HepG2 (cell line): ENCODE measurements at regions not wholly inside any gene's neighbourhood (a gene's known extent, or its start where the extent isn't known, plus 50 kb on each side); places are given as distances from the start of the nearest gene placed in this dataset.

Experiments
- ATAC-seq: fragments of 200-7000 bp; cut with Tn5 transposase; 3 replicates; pipeline ENCODE4 v1.9.1; 2020; ENCODE audit warnings: mild to moderate bottlenecking, moderate library complexity
- BruUV-seq: library from RNA; stranded (reverse); fragments of 400-500 nt; replicated peaks from 2 replicates; lab custom pipeline; 2021; lab: Mats Ljungman, UMichigan
- CTCF ChIA-PET: fragments of 300-600 bp; formaldehyde crosslinking; extraction: SDS; loops from one replicate; lab custom pipeline; 2021; ENCODE audit warnings: low total read pairs, inconsistent platforms, low intra/inter-chr PET ratio; lab: Yijun Ruan, JAX
- POLR2A ChIA-PET: fragments of 350-600 bp; sonication (Branson Sonifier 250); formaldehyde crosslinking; loops from one replicate; lab custom pipeline; 2020; ENCODE audit warnings: antibody characterized with exemption, inconsistent platforms; lab: Yijun Ruan, JAX
- DNase-seq: peaks from one replicate; pipeline ENCODE4 v3.0.0-alpha.2; 2015; ENCODE audit warnings: low spot score
- FAIRE-seq: peaks from 3 replicates; lab custom pipeline; 2011; peaks lifted over from hg19 to GRCh38; lab: Jason Lieb, UNC
- H2AFZ ChIP-seq: one replicate; pipeline ENCODE4 v1.6.1; 2011; ENCODE audit warnings: low read length, inconsistent platforms
- H3K27ac ChIP-seq: fragments of 300-600 bp; 3 replicates; pipeline ENCODE4 v1.8.0; 2011; ENCODE audit warnings: mixed run types, mild to moderate bottlenecking, mixed read lengths, low read length, inconsistent platforms; ENCODE audit not compliant: insufficient read depth; ENCODE audit errors: extremely low read length
- H3K27me3 ChIP-seq, 2 experiments: fragments of 200-600 bp in 1 of 2; 2 replicates in 1 of 2; 3 replicates in 1 of 2; pipeline versions ENCODE4 v1.6.0 to v1.8.0; 2011; ENCODE audit warnings: low read length in 2 of 2, mild to moderate bottlenecking in 2 of 2, moderate library complexity in 2 of 2, inconsistent platforms in 1 of 2; ENCODE audit not compliant: insufficient read depth in 2 of 2, control insufficient read depth in 1 of 2
- H3K36me3 ChIP-seq, 2 experiments: fragments of 200-600 bp in 1 of 2; replicated peaks in 1 of 2; 2 replicates in 1 of 2; 3 replicates in 1 of 2; pipeline versions ENCODE4 v1.5.1 to v1.8.0; 2011; ENCODE audit warnings: low read length in 2 of 2, inconsistent platforms in 1 of 2; ENCODE audit not compliant: insufficient read depth in 2 of 2, control insufficient read depth in 1 of 2
- H3K4me1 ChIP-seq: 2 replicates; pipeline ENCODE4 v1.5.1; 2012; ENCODE audit warnings: low read length, inconsistent platforms; ENCODE audit not compliant: insufficient read depth
- H3K4me2 ChIP-seq: 2 replicates; pipeline ENCODE4 v1.6.0; 2011; ENCODE audit warnings: low read depth, low read length, inconsistent platforms
- H3K4me3 ChIP-seq, 3 experiments: fragments of 200-600 bp in 1 of 3; sonication (generic), shearing (Covaris generic) in 1 of 3; replicated peaks in 1 of 3; 2 replicates each; pipeline ENCODE4 v1.5.1; 2011 to 2016; ENCODE audit warnings: low read length in 3 of 3, inconsistent platforms in 2 of 3, low read depth in 2 of 3, mild to moderate bottlenecking in 2 of 3, control low read depth in 1 of 3, mixed read lengths in 1 of 3; ENCODE audit not compliant: insufficient read depth in 1 of 3
- H3K79me2 ChIP-seq: one replicate; pipeline ENCODE4 v1.6.1; 2011; ENCODE audit warnings: low read length, inconsistent platforms; ENCODE audit not compliant: insufficient read depth
- H3K9ac ChIP-seq: 2 replicates; pipeline ENCODE4 v1.6.0; 2011; ENCODE audit warnings: mild to moderate bottlenecking, low read depth, low read length, inconsistent platforms; ENCODE audit not compliant: insufficient read depth
- H3K9me3 ChIP-seq: 2 replicates; pipeline ENCODE4 v1.5.1; 2012; ENCODE audit warnings: mild to moderate bottlenecking, low read length
- H4K20me1 ChIP-seq: 2 replicates; pipeline ENCODE4 v1.6.0; 2011; ENCODE audit warnings: inconsistent platforms, mild to moderate bottlenecking, low read length, moderate library complexity; ENCODE audit not compliant: insufficient read depth
- AGO1 ChIP-seq: fragments of 200-400 bp; formaldehyde crosslinking; IDR thresholded peaks from 2 replicates; pipeline ENCODE4 v1.6.1; 2017; ENCODE audit warnings: mild to moderate bottlenecking, low read depth, low read length, moderate library complexity; ENCODE audit not compliant: poor library complexity, severe bottlenecking
- CC2D1A ChIP-seq: sonication (generic); formaldehyde crosslinking; IDR thresholded peaks from 2 replicates; pipeline ENCODE4 v1.8.1; 2023; ENCODE audit warnings: mild to moderate bottlenecking, missing genetic modification reagents
- CHD2 ChIP-seq: IDR thresholded peaks from 2 replicates; pipeline ENCODE4 v1.6.1; 2011; ENCODE audit warnings: low read depth, low read length, improper control_type of control experiment
- FOXC1 ChIP-seq: sonication (generic); formaldehyde crosslinking; IDR thresholded peaks from 2 replicates; pipeline ENCODE4 v1.8.0; 2022; ENCODE audit warnings: mild to moderate bottlenecking, missing genetic modification reagents, borderline replicate concordance
- FOXP1 ChIP-seq, 2 experiments: fragments of 450-650 bp in 1 of 2; IDR thresholded peaks; 2 replicates each; pipeline ENCODE4 v1.6.1; 2017 to 2018; ENCODE audit warnings: antibody characterized with exemption in 1 of 2
- FOXP4 ChIP-seq: sonication (generic); formaldehyde crosslinking; IDR thresholded peaks from 2 replicates; pipeline ENCODE4 v1.4.0; 2020; ENCODE audit warnings: missing genetic modification reagents
- GATAD2A ChIP-seq: IDR thresholded peaks from 2 replicates; pipeline ENCODE4 v1.6.1; 2016
- ISL2 ChIP-seq: sonication (generic); formaldehyde crosslinking; IDR thresholded peaks from 2 replicates; pipeline ENCODE4 v1.5.0; 2020; ENCODE audit warnings: missing genetic modification reagents
- MIER3 ChIP-seq: IDR thresholded peaks from 2 replicates; pipeline ENCODE4 v1.6.1; 2016; ENCODE audit warnings: missing compliant biosample characterization, borderline replicate concordance
- PRDM15 ChIP-seq: sonication (generic); formaldehyde crosslinking; IDR thresholded peaks from 2 replicates; pipeline ENCODE4 v1.4.0; 2020; ENCODE audit warnings: missing genetic modification reagents
- PRPF4 ChIP-seq: fragments of 200-400 bp; formaldehyde crosslinking; IDR thresholded peaks from 2 replicates; pipeline ENCODE4 v1.6.1; 2016; ENCODE audit warnings: low read length, low read depth; ENCODE audit not compliant: poor library complexity, severe bottlenecking
- RARA ChIP-seq: IDR thresholded peaks from 2 replicates; pipeline ENCODE4 v1.6.1; 2016; ENCODE audit warnings: missing genetic modification reagents, missing compliant biosample characterization
- TCF7 ChIP-seq: sonication (generic); IDR thresholded peaks from 2 replicates; pipeline ENCODE4 v1.6.1; 2016; ENCODE audit warnings: antibody characterized with exemption, low read depth
- TFDP2 ChIP-seq: sonication (generic); formaldehyde crosslinking; IDR thresholded peaks from 2 replicates; pipeline ENCODE4 v1.4.0; 2020; ENCODE audit warnings: missing genetic modification reagents
- ZNF652 ChIP-seq: IDR thresholded peaks from 2 replicates; pipeline ENCODE4 v1.6.1; 2016; ENCODE audit warnings: low read depth, borderline replicate concordance
- ZNF883 ChIP-seq: sonication (generic); formaldehyde crosslinking; IDR thresholded peaks from 2 replicates; pipeline ENCODE4 v1.5.1; 2020; ENCODE audit warnings: mild to moderate bottlenecking, missing genetic modification reagents; ENCODE audit errors: not compliant biosample characterization
- WGBS: methylation state at CpG from one replicate; pipeline ENCODE4 v1.1.6; 2017; ENCODE audit warnings: low lambda C conversion rate; 5-methylcytosine and 5-hydroxymethylcytosine counted together
- in situ Hi-C: cut with HindIII; loops from 2 replicates; pipeline ENCODE4 v1.10.0; 2017; ENCODE audit warnings: low pct_unique_long_range_greater_than_20kb; ENCODE audit not compliant: extremely low pct_ligation_motif_present
- intact Hi-C: fragments of 100-400 bp; cut with micrococcal nuclease; formaldehyde crosslinking; loops from one replicate; pipeline ENCODE4 v1.10.0; 2022; ENCODE audit not compliant: unreplicated experiment

- TF ChIP-seq PRDM15 (CRISPR knock-in tag) = no peak
These were observed 129.5 kb upstream of the SLC10A2 start (continued) for GRCh38 chr13:103195762-103196161.

- WGBS = 6% methylated on average over 2 of the region's 2 CpGs
- CTCF ChIA-PET = no interaction called here
- TF ChIP-seq GATAD2A (CRISPR knock-in tag) (peak; percentile 72), CHD2 (no peak), RARA (peak; percentile 49), FOXP4 (CRISPR knock-in tag) (0 out of 2 replicates have a peak, but pooled peaks have one; percentile 26), MIER3 (CRISPR knock-in tag) (0 out of 2 replicates have a peak, but pooled peaks have one; percentile 51), CC2D1A (no peak), PRPF4 (no peak), TCF7 (no peak), ISL2 (CRISPR knock-in tag) (0 out of 2 replicates have a peak, but pooled peaks have one; percentile 21), FOXC1 (CRISPR knock-in tag) (no peak), ZNF652 (CRISPR knock-in tag) (peak; percentile 56; the same call in 1 of the 2 replicates), FOXP1 (IDR thresholded peaks at IDR 0.05) (no peak), FOXP1 (CRISPR knock-in tag; IDR thresholded peaks at IDR 0.05) (peak; percentile 78), AGO1 (no peak), ZNF883 (CRISPR knock-in tag) (no peak), TFDP2 (CRISPR knock-in tag) (no peak)
These were observed 128.7 kb upstream of the SLC10A2 start for GRCh38 chr13:103194871-103195270.

More at GRCh38 chr13:103194871-103195270, 128.7 kb upstream of the SLC10A2 start:
- no TSS peak for BruUV-seq
- FAIRE-seq (no peak), ATAC-seq (peak; percentile 92), DNase-seq (peak; percentile 13)
- intact Hi-C loops (no loop called here), in situ Hi-C loops (no loop called here)
- no peaks in the 10 kb centered on the region for H4K20me1 ChIP-seq
- no peak overlapping the region for H3K4me2 ChIP-seq
- no peak overlapping the region for H3K27ac ChIP-seq
- H3K36me3 ChIP-seq = no peaks in the 10 kb centered on the region
- H3K79me2 ChIP-seq = no peaks in the 10 kb centered on the region
- no peaks in the 10 kb centered on the region for H3K9me3 ChIP-seq
- POLR2A ChIA-PET = no interaction called here
- H2AFZ ChIP-seq = no peak overlapping the region
- peaks cover 17% of the 10 kb centered on the region for H3K4me1 ChIP-seq
- H3K9ac ChIP-seq = no peak overlapping the region
- no peak overlapping the region for H3K4me3 ChIP-seq
- H3K27me3 ChIP-seq = no peaks in the 10 kb centered on the region
